ENCODE measurements at regions not wholly inside any gene's neighbourhood (a gene's known extent, or its start where the extent isn't known, plus 50 kb on each side); places are given as distances from the start of the nearest gene placed in this dataset.

DNA sequence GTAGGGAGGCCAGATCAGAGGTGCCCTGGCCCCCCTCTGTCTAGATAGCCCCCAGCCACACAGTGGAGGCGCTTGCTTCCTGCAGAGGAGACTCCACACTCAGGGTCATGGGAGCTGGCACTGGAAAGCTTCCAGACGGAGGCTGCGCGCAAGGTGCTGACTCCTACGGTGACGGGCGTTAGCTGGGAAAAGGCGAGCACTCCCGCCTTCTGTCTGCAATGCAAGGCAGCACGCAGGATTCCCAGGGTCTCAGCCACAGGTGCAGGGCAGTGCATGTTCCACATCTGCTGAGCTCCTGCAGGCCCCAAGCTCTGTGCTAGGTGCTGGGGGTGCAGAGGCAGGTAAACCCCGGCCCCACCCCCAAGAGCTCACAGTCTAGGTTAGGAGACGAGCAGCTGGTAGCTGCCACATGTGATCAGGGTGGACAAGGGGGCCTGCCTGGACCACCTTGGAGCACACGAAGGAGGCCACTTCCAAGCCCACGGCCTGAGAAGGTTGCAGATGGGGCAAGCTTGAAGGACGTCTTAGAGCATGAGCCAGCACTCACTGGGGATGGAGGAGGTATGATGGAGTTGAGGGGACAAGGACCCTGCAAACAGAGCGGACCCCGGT is 310.9 kb upstream of the DIO3 start:
- TF ChIP-seq, protein P1, sequence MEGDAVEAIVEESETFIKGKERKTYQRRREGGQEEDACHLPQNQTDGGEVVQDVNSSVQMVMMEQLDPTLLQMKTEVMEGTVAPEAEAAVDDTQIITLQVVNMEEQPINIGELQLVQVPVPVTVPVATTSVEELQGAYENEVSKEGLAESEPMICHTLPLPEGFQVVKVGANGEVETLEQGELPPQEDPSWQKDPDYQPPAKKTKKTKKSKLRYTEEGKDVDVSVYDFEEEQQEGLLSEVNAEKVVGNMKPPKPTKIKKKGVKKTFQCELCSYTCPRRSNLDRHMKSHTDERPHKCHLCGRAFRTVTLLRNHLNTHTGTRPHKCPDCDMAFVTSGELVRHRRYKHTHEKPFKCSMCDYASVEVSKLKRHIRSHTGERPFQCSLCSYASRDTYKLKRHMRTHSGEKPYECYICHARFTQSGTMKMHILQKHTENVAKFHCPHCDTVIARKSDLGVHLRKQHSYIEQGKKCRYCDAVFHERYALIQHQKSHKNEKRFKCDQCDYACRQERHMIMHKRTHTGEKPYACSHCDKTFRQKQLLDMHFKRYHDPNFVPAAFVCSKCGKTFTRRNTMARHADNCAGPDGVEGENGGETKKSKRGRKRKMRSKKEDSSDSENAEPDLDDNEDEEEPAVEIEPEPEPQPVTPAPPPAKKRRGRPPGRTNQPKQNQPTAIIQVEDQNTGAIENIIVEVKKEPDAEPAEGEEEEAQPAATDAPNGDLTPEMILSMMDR (IDR thresholded peaks at IDR 0.05; ENCODE audit: borderline replicate concordance, extremely low read depth, low read length, poor library complexity, severe bottlenecking) = no peak
- no peak for TF ChIP-seq EZH2 (IDR thresholded peaks at IDR 0.05; ENCODE audit: borderline replicate concordance, low read depth, low read length, severe bottlenecking)
